IMR-90 (cell line): ENCODE measurements at regions not wholly inside any gene's neighbourhood (a gene's known extent, or its start where the extent isn't known, plus 50 kb on each side); places are given as distances from the start of the nearest gene placed in this dataset.

Source experiments
- ATAC-seq: fragments of 200-7000 bp; cut with Tn5 transposase; 2 replicates; pipeline ENCODE4 v1.9.1; 2020; ENCODE audit warnings: low read depth, mild to moderate bottlenecking, moderate library complexity
- BruUV-seq: library from RNA; stranded (reverse); fragments of 400-500 nt; replicated peaks from 2 replicates; lab custom pipeline; 2021; lab: Mats Ljungman, UMichigan
- CTCF ChIA-PET: fragments of 300-600 bp; formaldehyde crosslinking; extraction: SDS; loops from one replicate; lab custom pipeline; 2021; ENCODE audit warnings: antibody characterized with exemption; lab: Yijun Ruan, JAX
- POLR2A ChIA-PET: fragments of 300-600 bp; sonication (Branson Sonifier 250); formaldehyde crosslinking; loops from one replicate; lab custom pipeline; 2022; ENCODE audit warnings: antibody characterized with exemption; ENCODE audit not compliant: unreplicated experiment; lab: Charles Lee
- DNase-seq: peaks from one replicate; pipeline ENCODE4 v3.0.0; 2013
- H2AFZ ChIP-seq: replicated peaks from 2 replicates; pipeline ENCODE3; 2013; ENCODE audit warnings: low read length, mild to moderate bottlenecking; ENCODE audit not compliant: poor library complexity
- H2AK5ac ChIP-seq: 2 replicates; pipeline ENCODE4 v1.6.1; 2013; ENCODE audit warnings: low read depth, low read length, inconsistent platforms
- H2AK9ac ChIP-seq: replicated peaks from 2 replicates; pipeline ENCODE3; 2013; ENCODE audit warnings: mild to moderate bottlenecking, low read depth, low read length, moderate library complexity; ENCODE audit not compliant: poor library complexity
- H2BK120ac ChIP-seq: 2 replicates; pipeline ENCODE4 v1.6.1; 2013; ENCODE audit warnings: low read depth, low read length, inconsistent platforms
- H2BK15ac ChIP-seq: 3 replicates; pipeline ENCODE4 v1.6.1; 2013; ENCODE audit warnings: low read depth, low read length, inconsistent platforms
- H2BK20ac ChIP-seq: 2 replicates; pipeline ENCODE4 v1.6.1; 2013; ENCODE audit warnings: low read depth, mild to moderate bottlenecking, inconsistent platforms, low read length, moderate library complexity
- H2BK5ac ChIP-seq: 2 replicates; pipeline ENCODE4 v1.6.1; 2013; ENCODE audit warnings: mild to moderate bottlenecking, low read depth, low read length, inconsistent platforms; ENCODE audit not compliant: poor library complexity, severe bottlenecking
- H3K14ac ChIP-seq: replicated peaks from 2 replicates; pipeline ENCODE4 v1.6.1; 2013; ENCODE audit warnings: low read depth, low read length, inconsistent platforms
- H3K18ac ChIP-seq: 2 replicates; pipeline ENCODE4 v1.6.1; 2013; ENCODE audit warnings: low read depth, low read length, control low read depth
- H3K23ac ChIP-seq: 2 replicates; pipeline ENCODE4 v1.6.1; 2013; ENCODE audit warnings: low read depth, low read length, inconsistent platforms
- H3K27ac ChIP-seq: 2 replicates; pipeline ENCODE4 v1.5.1; 2013; ENCODE audit warnings: mild to moderate bottlenecking, control low read depth, low read length; ENCODE audit not compliant: insufficient read depth
- H3K27me3 ChIP-seq: 2 replicates; pipeline ENCODE4 v1.6.1; 2013; ENCODE audit warnings: low read length; ENCODE audit not compliant: control insufficient read depth, insufficient read depth
- H3K36me3 ChIP-seq: 2 replicates; pipeline ENCODE4 v1.6.1; 2013; ENCODE audit warnings: low read length, mixed read lengths; ENCODE audit not compliant: control insufficient read depth, insufficient read depth
- H3K4ac ChIP-seq: 2 replicates; pipeline ENCODE4 v1.6.1; 2013; ENCODE audit warnings: low read depth, low read length, inconsistent platforms
- H3K4me1 ChIP-seq: 2 replicates; pipeline ENCODE4 v1.6.1; 2013; ENCODE audit warnings: low read length, mixed read lengths; ENCODE audit not compliant: control insufficient read depth, insufficient read depth
- H3K4me2 ChIP-seq: 2 replicates; pipeline ENCODE4 v1.6.1; 2013; ENCODE audit warnings: low read depth, mild to moderate bottlenecking, control low read depth, low read length, moderate library complexity
- H3K4me3 ChIP-seq: 2 replicates; pipeline ENCODE4 v1.5.1; 2013; ENCODE audit warnings: low read depth, mild to moderate bottlenecking, control low read depth, low read length, moderate library complexity; ENCODE audit not compliant: insufficient read depth
- H3K56ac ChIP-seq: 2 replicates; pipeline ENCODE4 v1.6.1; 2013; ENCODE audit warnings: low read length, inconsistent platforms; ENCODE audit not compliant: insufficient read depth; ENCODE audit errors: extremely low read depth
- H3K79me1 ChIP-seq, 2 experiments: 2 replicates each; pipeline ENCODE4 v1.6.1; 2013; ENCODE audit warnings: low read length in 2 of 2, inconsistent platforms in 1 of 2, low read depth in 1 of 2
- H3K9ac ChIP-seq: 2 replicates; pipeline ENCODE4 v1.6.1; 2013; ENCODE audit warnings: low read depth, low read length, control low read depth
- H3K9me1 ChIP-seq: 2 replicates; pipeline ENCODE4 v1.6.1; 2013; ENCODE audit warnings: low read length, inconsistent platforms; ENCODE audit not compliant: insufficient read depth
- H3K9me3 ChIP-seq: 2 replicates; pipeline ENCODE4 v1.6.1; 2013; ENCODE audit warnings: low read length; ENCODE audit not compliant: control insufficient read depth, insufficient read depth
- H4K20me1 ChIP-seq: 2 replicates; pipeline ENCODE4 v1.6.1; 2013; ENCODE audit warnings: low read length, inconsistent platforms; ENCODE audit not compliant: insufficient read depth
- H4K5ac ChIP-seq: 2 replicates; pipeline ENCODE4 v1.6.1; 2013; ENCODE audit warnings: mild to moderate bottlenecking, low read depth, low read length, control low read depth
- H4K8ac ChIP-seq, 2 experiments: 2 replicates each; pipeline ENCODE4 v1.6.1; 2013; ENCODE audit warnings: low read depth in 2 of 2, low read length in 2 of 2, control low read depth in 1 of 2, inconsistent platforms in 1 of 2
- H4K91ac ChIP-seq: 2 replicates; pipeline ENCODE4 v1.6.1; 2013; ENCODE audit warnings: low read depth, low read length, inconsistent platforms; ENCODE audit not compliant: insufficient read depth
- CEBPB ChIP-seq: IDR thresholded peaks from 2 replicates; pipeline ENCODE4 v1.6.1; 2012; ENCODE audit warnings: low read depth, low read length, improper control_type of control experiment
- CHD1 ChIP-seq: IDR thresholded peaks from 2 replicates; pipeline ENCODE4 v1.6.1; 2012; ENCODE audit warnings: low read depth, low read length, improper control_type of control experiment
- FOS ChIP-seq: fragments of 150-350 bp; IDR thresholded peaks from 2 replicates; pipeline ENCODE4 v1.6.1; 2016; ENCODE audit warnings: low read depth, low read length
- MAFK ChIP-seq: IDR thresholded peaks from 2 replicates; pipeline ENCODE4 v1.6.1; 2012; ENCODE audit warnings: low read depth, low read length, improper control_type of control experiment
- MAZ ChIP-seq: IDR thresholded peaks from 2 replicates; pipeline ENCODE4 v1.6.1; 2012; ENCODE audit warnings: low read depth, mild to moderate bottlenecking, low read length, improper control_type of control experiment, moderate library complexity, borderline replicate concordance
- NFE2L2 ChIP-seq: fragments of 150-350 bp; IDR thresholded peaks from 2 replicates; pipeline ENCODE4 v1.6.1; 2016; ENCODE audit warnings: low read depth, mild to moderate bottlenecking, low read length
- POLR2A ChIP-seq: IDR thresholded peaks from 2 replicates; pipeline ENCODE4 v1.6.1; 2012; ENCODE audit warnings: mild to moderate bottlenecking, low read depth, low read length
- RAD21 ChIP-seq: IDR thresholded peaks from 2 replicates; pipeline ENCODE4 v1.6.1; 2012; ENCODE audit warnings: low read length, improper control_type of control experiment
- WGBS, 2 experiments: methylation state at CpG; one replicate each; pipeline versions ENCODE4 v1.1.5 to v1.1.7; 2013; ENCODE audit warnings: missing lambda C conversion rate in 2 of 2; ENCODE audit not compliant: insufficient read length in 1 of 2; ENCODE audit errors: extremely low coverage in 2 of 2; 5-methylcytosine and 5-hydroxymethylcytosine counted together
- dilution Hi-C: fragments of 300-500 bp; cut with HindIII; formaldehyde crosslinking; loops from one replicate; pipeline ENCODE4 v1.14.3; 2018; ENCODE audit warnings: low sequenced_read_pairs; ENCODE audit not compliant: unreplicated experiment
- in situ Hi-C: fragments of 300-500 bp; cut with MboI; formaldehyde crosslinking; loops from 3 replicates; pipeline ENCODE4 v1.14.3; 2019; ENCODE audit warnings: low sequenced_read_pairs, inconsistent platforms, mixed read lengths
- intact Hi-C: fragments of 100-400 bp; cut with micrococcal nuclease; formaldehyde crosslinking; loops from 2 replicates; pipeline ENCODE4 v1.10.0; 2022
- TF ChIP-seq, protein P1 (sequence below): fragments of 150-350 bp; IDR thresholded peaks from 2 replicates; pipeline ENCODE4 v1.6.1; 2016; ENCODE audit warnings: low read depth, mild to moderate bottlenecking, low read length, moderate library complexity, borderline replicate concordance
- TF ChIP-seq, protein P2 (sequence below): fragments of 150-350 bp; IDR thresholded peaks from 2 replicates; pipeline ENCODE4 v1.6.1; 2017; ENCODE audit warnings: mild to moderate bottlenecking, antibody characterized with exemption, low read length, low read depth
- TF ChIP-seq, protein P3 (sequence below): conservative IDR thresholded peaks from 2 replicates; pipeline ENCODE4 v1.5.1; 2012; ENCODE audit warnings: mild to moderate bottlenecking, low read depth, low read length, improper control_type of control experiment

DNA sequence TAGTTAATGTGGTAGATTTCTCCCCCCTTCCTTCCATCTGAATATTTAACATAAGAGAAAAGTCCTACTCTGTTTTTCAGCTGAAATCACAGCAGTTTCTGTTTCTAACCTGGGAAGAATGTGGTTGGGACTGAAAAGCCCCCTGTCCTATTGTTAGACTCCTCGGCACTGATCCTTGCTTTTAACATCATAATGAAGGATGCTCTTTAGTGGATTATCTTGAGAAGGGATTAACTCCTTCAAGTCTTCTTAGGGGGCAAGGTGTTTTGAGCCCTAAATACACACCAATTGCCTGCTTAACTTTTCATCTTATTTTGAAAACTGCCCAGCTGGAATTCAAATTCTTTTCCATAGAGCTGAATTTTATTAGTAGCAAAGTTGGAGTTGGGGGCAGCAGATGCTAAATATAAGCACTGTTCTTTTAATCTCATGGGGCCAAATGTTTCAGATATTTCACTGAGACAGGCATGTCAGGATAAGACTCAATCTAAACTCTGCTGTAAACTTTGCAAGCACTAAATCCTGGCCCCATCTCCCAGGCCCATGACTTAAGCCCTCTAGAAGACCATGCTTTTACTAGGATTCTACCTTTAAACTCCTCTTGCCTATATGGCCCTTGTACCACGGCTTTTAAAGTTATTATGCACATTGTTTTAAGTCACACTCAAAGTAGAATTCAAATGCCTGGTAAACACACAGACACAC, 243.2 kb upstream of the NR2F2 start (continued):
- TF ChIP-seq, protein P1, sequence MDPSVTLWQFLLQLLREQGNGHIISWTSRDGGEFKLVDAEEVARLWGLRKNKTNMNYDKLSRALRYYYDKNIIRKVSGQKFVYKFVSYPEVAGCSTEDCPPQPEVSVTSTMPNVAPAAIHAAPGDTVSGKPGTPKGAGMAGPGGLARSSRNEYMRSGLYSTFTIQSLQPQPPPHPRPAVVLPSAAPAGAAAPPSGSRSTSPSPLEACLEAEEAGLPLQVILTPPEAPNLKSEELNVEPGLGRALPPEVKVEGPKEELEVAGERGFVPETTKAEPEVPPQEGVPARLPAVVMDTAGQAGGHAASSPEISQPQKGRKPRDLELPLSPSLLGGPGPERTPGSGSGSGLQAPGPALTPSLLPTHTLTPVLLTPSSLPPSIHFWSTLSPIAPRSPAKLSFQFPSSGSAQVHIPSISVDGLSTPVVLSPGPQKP = no peak

DNA sequence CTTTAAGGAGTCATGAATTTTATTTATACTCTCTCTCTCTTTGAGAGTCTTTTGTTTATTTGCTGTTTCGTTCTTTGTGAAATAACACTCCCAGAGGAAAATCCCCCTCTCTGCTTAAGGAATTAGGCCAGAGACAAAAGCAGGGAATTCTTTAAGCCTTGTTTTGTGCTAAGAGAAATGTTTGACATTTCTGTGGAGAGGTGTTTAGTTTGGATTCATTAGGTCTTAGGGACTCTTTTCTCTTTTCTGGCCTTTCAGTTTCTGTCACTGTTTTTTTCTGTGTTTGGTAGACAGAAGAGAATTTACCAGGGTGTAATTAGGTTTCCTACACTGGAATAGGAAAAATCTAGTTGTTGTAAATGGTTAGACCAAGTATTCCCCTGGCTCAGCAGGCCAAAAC, 241.8 kb upstream of the NR2F2 start:
- in situ Hi-C loops (no loop called here), intact Hi-C loops (loop anchor here (1.0 kb wide), 1 partner anchor 238 kb away; no protein-coding TSS in a partner anchor), dilution Hi-C loops (no loop called here)
- H3K9me3 ChIP-seq = no peaks in the 10 kb centered on the region
- H2AK9ac ChIP-seq = no peak overlapping the region
- H3K4me3 ChIP-seq = no peak overlapping the region
- no peak overlapping the region for H2AFZ ChIP-seq
- WGBS, 2 experiments = no CpG with 5 or more reads among the region's 1 CpG
- H2BK20ac ChIP-seq = peak overlapping the region; percentile 70
- peak overlapping the region; percentile 63 for H3K4ac ChIP-seq
- peak overlapping the region; percentile 55 for H2BK5ac ChIP-seq
- H3K4me1 ChIP-seq = peaks cover 11% of the 10 kb centered on the region
- no peaks in the 10 kb centered on the region for H3K79me1 ChIP-seq
- peak overlapping the region; percentile 82 for H3K4me2 ChIP-seq
- H3K9me1 ChIP-seq = no peaks in the 10 kb centered on the region; the same call in 1 of the 2 replicates
- H2BK15ac ChIP-seq = 0 out of 3 replicates have a peak overlapping the region, but pooled peaks have one; percentile 18
- H3K14ac ChIP-seq = peak overlapping the region; percentile 66
- no peak overlapping the region; the same call in 1 of the 2 replicates for H3K9ac ChIP-seq
- H2BK120ac ChIP-seq = peak overlapping the region; percentile 82
- H3K27ac ChIP-seq = peak overlapping the region; percentile 74; the same call in 1 of the 2 replicates
- CTCF ChIA-PET = no interaction called here
- no TSS peak for BruUV-seq
- no peak overlapping the region for H3K56ac ChIP-seq
- H2AK5ac ChIP-seq = no peak overlapping the region
- H4K20me1 ChIP-seq = no peaks in the 10 kb centered on the region
- H4K8ac ChIP-seq = peak overlapping the region in 1 of 2 experiments; percentile 37; a peak in 1 of 4 replicates
- peak; percentile 62 for ATAC-seq
- H4K91ac ChIP-seq = peak overlapping the region; percentile 76
- no peaks in the 10 kb centered on the region for H3K27me3 ChIP-seq
- H4K5ac ChIP-seq = peak overlapping the region; percentile 85
- no peak overlapping the region for H3K23ac ChIP-seq
- peak; percentile 37 for DNase-seq
- POLR2A ChIA-PET = no interaction called here
- H3K18ac ChIP-seq = peak overlapping the region; percentile 91
- H3K36me3 ChIP-seq = no peaks in the 10 kb centered on the region
- TF ChIP-seq POLR2A (no peak), MAZ (no peak), RAD21 (no peak), CHD1 (no peak), FOS (no peak), MAFK (no peak), NFE2L2 (no peak), CEBPB (no peak)
- TF ChIP-seq, protein P2, sequence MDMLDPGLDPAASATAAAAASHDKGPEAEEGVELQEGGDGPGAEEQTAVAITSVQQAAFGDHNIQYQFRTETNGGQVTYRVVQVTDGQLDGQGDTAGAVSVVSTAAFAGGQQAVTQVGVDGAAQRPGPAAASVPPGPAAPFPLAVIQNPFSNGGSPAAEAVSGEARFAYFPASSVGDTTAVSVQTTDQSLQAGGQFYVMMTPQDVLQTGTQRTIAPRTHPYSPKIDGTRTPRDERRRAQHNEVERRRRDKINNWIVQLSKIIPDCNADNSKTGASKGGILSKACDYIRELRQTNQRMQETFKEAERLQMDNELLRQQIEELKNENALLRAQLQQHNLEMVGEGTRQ = no peak
- TF ChIP-seq, protein P1 = no peak
- TF ChIP-seq, protein P3, sequence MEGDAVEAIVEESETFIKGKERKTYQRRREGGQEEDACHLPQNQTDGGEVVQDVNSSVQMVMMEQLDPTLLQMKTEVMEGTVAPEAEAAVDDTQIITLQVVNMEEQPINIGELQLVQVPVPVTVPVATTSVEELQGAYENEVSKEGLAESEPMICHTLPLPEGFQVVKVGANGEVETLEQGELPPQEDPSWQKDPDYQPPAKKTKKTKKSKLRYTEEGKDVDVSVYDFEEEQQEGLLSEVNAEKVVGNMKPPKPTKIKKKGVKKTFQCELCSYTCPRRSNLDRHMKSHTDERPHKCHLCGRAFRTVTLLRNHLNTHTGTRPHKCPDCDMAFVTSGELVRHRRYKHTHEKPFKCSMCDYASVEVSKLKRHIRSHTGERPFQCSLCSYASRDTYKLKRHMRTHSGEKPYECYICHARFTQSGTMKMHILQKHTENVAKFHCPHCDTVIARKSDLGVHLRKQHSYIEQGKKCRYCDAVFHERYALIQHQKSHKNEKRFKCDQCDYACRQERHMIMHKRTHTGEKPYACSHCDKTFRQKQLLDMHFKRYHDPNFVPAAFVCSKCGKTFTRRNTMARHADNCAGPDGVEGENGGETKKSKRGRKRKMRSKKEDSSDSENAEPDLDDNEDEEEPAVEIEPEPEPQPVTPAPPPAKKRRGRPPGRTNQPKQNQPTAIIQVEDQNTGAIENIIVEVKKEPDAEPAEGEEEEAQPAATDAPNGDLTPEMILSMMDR = no peak
